ENCODE measurements at regions not wholly inside any gene's neighbourhood (a gene's known extent, or its start where the extent isn't known, plus 50 kb on each side); places are given as distances from the start of the nearest gene placed in this dataset.

DNA sequence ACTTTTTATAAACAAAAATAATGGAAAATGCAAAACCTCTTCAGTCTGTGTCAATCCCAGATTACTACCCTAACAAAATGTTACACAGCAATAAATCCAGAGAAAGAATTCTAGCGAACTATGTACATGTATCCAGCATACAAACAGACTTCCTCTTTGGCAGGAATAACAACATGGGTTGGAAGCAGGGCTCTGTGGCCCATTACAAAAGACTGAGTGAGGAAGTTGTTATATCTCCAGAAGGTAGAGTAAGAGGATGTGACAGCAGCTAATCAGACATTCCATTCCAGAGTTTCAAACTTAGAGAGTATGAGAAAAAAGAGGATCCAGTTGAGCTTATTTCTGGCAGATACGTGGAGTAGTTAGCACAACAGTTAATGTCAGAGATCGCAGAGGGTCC, 294.0 kb upstream of the PLSCR5 start:
- POLR2A ChIA-PET, result interaction anchor here (0.5 kb wide), 1 partner anchor 120 kb away, joined by 3 read pairs; no protein-coding TSS in a partner anchor
- no peak for DNase-seq (ENCODE audit: low spot score)
- CTCF ChIA-PET, result no interaction called here
- no peak overlapping the region for H3K27ac Mint-ChIP-seq
- H3K4me1 Mint-ChIP-seq, result peaks cover 3% of the 10 kb centered on the region; the same call in 1 of the 2 replicates
- H3K36me3 Mint-ChIP-seq, result no peaks in the 10 kb centered on the region
- no peaks in the 10 kb centered on the region for H3K9me3 Mint-ChIP-seq
- H3K27me3 Mint-ChIP-seq (ENCODE audit: low read depth), result no peaks in the 10 kb centered on the region
- TF ChIP-seq, protein P1, sequence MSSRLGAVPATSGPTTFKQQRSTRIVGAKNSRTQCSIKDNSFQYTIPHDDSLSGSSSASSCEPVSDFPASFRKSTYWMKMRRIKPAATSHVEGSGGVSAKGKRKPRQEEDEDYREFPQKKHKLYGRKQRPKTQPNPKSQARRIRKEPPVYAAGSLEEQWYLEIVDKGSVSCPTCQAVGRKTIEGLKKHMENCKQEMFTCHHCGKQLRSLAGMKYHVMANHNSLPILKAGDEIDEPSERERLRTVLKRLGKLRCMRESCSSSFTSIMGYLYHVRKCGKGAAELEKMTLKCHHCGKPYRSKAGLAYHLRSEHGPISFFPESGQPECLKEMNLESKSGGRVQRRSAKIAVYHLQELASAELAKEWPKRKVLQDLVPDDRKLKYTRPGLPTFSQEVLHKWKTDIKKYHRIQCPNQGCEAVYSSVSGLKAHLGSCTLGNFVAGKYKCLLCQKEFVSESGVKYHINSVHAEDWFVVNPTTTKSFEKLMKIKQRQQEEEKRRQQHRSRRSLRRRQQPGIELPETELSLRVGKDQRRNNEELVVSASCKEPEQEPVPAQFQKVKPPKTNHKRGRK (CRISPR knock-in tag; IDR thresholded peaks at IDR 0.05; ENCODE audit: borderline replicate concordance), result no peak
- TF ChIP-seq, protein P2, sequence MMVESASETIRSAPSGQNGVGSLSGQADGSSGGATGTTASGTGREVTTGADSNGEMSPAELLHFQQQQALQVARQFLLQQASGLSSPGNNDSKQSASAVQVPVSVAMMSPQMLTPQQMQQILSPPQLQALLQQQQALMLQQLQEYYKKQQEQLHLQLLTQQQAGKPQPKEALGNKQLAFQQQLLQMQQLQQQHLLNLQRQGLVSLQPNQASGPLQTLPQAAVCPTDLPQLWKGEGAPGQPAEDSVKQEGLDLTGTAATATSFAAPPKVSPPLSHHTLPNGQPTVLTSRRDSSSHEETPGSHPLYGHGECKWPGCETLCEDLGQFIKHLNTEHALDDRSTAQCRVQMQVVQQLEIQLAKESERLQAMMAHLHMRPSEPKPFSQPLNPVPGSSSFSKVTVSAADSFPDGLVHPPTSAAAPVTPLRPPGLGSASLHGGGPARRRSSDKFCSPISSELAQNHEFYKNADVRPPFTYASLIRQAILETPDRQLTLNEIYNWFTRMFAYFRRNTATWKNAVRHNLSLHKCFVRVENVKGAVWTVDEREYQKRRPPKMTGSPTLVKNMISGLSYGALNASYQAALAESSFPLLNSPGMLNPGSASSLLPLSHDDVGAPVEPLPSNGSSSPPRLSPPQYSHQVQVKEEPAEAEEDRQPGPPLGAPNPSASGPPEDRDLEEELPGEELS (CRISPR knock-in tag; IDR thresholded peaks at IDR 0.05), result no peak
- TF ChIP-seq TEAD1 (CRISPR knock-in tag; IDR thresholded peaks at IDR 0.05) (no peak), NR3C1 (CRISPR knock-in tag; conservative IDR thresholded peaks at IDR 0.05; ENCODE audit: low read depth) (no peak), CREM (CRISPR knock-in tag; IDR thresholded peaks at IDR 0.05) (no peak), NFE2L1 (CRISPR knock-in tag; IDR thresholded peaks at IDR 0.05) (no peak)
- TF ChIP-seq, protein P3, sequence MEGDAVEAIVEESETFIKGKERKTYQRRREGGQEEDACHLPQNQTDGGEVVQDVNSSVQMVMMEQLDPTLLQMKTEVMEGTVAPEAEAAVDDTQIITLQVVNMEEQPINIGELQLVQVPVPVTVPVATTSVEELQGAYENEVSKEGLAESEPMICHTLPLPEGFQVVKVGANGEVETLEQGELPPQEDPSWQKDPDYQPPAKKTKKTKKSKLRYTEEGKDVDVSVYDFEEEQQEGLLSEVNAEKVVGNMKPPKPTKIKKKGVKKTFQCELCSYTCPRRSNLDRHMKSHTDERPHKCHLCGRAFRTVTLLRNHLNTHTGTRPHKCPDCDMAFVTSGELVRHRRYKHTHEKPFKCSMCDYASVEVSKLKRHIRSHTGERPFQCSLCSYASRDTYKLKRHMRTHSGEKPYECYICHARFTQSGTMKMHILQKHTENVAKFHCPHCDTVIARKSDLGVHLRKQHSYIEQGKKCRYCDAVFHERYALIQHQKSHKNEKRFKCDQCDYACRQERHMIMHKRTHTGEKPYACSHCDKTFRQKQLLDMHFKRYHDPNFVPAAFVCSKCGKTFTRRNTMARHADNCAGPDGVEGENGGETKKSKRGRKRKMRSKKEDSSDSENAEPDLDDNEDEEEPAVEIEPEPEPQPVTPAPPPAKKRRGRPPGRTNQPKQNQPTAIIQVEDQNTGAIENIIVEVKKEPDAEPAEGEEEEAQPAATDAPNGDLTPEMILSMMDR (IDR thresholded peaks at IDR 0.05), result no peak
- TF ChIP-seq, protein P4, sequence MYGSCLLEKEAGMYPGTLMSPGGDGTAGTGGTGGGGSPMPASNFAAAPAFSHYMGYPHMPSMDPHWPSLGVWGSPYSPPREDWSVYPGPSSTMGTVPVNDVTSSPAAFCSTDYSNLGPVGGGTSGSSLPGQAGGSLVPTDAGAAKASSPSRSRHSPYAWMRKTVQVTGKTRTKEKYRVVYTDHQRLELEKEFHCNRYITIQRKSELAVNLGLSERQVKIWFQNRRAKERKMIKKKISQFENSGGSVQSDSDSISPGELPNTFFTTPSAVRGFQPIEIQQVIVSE (CRISPR knock-in tag; IDR thresholded peaks at IDR 0.05; ENCODE audit: borderline replicate concordance), result no peak
- H3K4me3 Mint-ChIP-seq, result no peak overlapping the region
- ATAC-seq, result 0 out of 2 replicates have a peak, but pooled peaks have one; percentile 24

DNA sequence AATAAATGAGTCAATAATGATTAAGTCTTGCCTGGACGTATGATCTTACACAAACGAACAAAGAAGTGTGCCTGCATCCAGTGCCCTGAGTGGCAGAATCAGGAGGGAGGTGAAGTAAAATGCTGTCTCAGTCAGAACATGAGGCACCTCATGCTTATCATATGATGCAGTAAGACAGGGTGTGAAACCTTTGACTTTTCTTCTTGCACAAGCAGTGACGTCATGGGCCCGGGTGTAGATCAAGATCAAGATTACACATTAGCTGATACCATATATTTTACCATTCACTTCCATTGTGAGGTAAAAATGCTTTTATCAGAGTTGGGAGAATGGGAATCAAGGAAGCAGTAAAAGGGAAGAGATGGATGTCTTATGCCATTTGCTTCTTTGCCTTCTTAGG, 291.6 kb upstream of the PLSCR5 start:
- Mint-ChIP-seq H3K9me3 (no peaks in the 10 kb centered on the region), H3K27ac (no peak overlapping the region), H3K36me3 (no peaks in the 10 kb centered on the region), H3K4me3 (no peak overlapping the region), H3K27me3 (ENCODE audit: low read depth) (no peaks in the 10 kb centered on the region), H3K4me1 (peaks cover 9% of the 10 kb centered on the region)
- ATAC-seq (no peak), DNase-seq (ENCODE audit: low spot score) (no peak)
- ChIA-PET CTCF (no interaction called here), POLR2A (no interaction called here)
- TF ChIP-seq, protein P2 (CRISPR knock-in tag; IDR thresholded peaks at IDR 0.05), result no peak
- TF ChIP-seq, protein P4 (CRISPR knock-in tag; IDR thresholded peaks at IDR 0.05; ENCODE audit: borderline replicate concordance), result no peak
- TF ChIP-seq MXD4 (CRISPR knock-in tag; IDR thresholded peaks at IDR 0.05; ENCODE audit: borderline replicate concordance), result no peak
- TF ChIP-seq ZNF138 (CRISPR knock-in tag; conservative IDR thresholded peaks at IDR 0.05), result no peak
- no peak for TF ChIP-seq JAZF1 (CRISPR knock-in tag; IDR thresholded peaks at IDR 0.05)
- TF ChIP-seq, protein P1 (CRISPR knock-in tag; IDR thresholded peaks at IDR 0.05; ENCODE audit: borderline replicate concordance), result no peak
- TF ChIP-seq, protein P3 (IDR thresholded peaks at IDR 0.05), result no peak
- TF ChIP-seq, protein P5, sequence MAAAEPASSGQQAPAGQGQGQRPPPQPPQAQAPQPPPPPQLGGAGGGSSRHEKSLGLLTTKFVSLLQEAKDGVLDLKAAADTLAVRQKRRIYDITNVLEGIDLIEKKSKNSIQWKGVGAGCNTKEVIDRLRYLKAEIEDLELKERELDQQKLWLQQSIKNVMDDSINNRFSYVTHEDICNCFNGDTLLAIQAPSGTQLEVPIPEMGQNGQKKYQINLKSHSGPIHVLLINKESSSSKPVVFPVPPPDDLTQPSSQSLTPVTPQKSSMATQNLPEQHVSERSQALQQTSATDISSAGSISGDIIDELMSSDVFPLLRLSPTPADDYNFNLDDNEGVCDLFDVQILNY (CRISPR knock-in tag; IDR thresholded peaks at IDR 0.05), result no peak
- TF ChIP-seq IRF2 (CRISPR knock-in tag; IDR thresholded peaks at IDR 0.05; ENCODE audit: borderline replicate concordance, low read depth), result no peak
- TF ChIP-seq ZNF263 (CRISPR knock-in tag; IDR thresholded peaks at IDR 0.05; ENCODE audit: low read depth), result no peak
- no peak for TF ChIP-seq FOXK1 (CRISPR knock-in tag; IDR thresholded peaks at IDR 0.05)
- no peak for TF ChIP-seq CREM (CRISPR knock-in tag; IDR thresholded peaks at IDR 0.05)
- TF ChIP-seq, protein P6, sequence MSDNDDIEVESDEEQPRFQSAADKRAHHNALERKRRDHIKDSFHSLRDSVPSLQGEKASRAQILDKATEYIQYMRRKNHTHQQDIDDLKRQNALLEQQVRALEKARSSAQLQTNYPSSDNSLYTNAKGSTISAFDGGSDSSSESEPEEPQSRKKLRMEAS (CRISPR knock-in tag; IDR thresholded peaks at IDR 0.05), result no peak
- TF ChIP-seq, protein P7, sequence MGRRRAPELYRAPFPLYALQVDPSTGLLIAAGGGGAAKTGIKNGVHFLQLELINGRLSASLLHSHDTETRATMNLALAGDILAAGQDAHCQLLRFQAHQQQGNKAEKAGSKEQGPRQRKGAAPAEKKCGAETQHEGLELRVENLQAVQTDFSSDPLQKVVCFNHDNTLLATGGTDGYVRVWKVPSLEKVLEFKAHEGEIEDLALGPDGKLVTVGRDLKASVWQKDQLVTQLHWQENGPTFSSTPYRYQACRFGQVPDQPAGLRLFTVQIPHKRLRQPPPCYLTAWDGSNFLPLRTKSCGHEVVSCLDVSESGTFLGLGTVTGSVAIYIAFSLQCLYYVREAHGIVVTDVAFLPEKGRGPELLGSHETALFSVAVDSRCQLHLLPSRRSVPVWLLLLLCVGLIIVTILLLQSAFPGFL (CRISPR knock-in tag; IDR thresholded peaks at IDR 0.05; ENCODE audit: borderline replicate concordance), result no peak

Data from WTC11 (cell line).